ENCODE measurements at regions not wholly inside any gene's neighbourhood (a gene's known extent, or its start where the extent isn't known, plus 50 kb on each side); places are given as distances from the start of the nearest gene placed in this dataset.

- TF ChIP-seq POLR2A (IDR thresholded peaks at IDR 0.05) = no peak
- TF ChIP-seq CTCF (IDR thresholded peaks at IDR 0.05) = no peak
These were observed 170.8 kb upstream of the NCKAP5 start for GRCh38 chr2:133739039-133739438.
